NT2/D1 (cell line): ENCODE measurements at regions not wholly inside any gene's neighbourhood (a gene's known extent, or its start where the extent isn't known, plus 50 kb on each side); places are given as distances from the start of the nearest gene placed in this dataset.
"Not testable (repeated sequence)": the region's sequence is repeated elsewhere in the genome, so short reads cannot be mapped to it uniquely, and the experiment has no call there.

Experiments
- DNase-seq: peaks from one replicate; pipeline ENCODE4 v3.0.0-alpha.2; 2011; ENCODE audit warnings: low read depth, low spot score
- H3K27me3 ChIP-seq: 2 replicates; pipeline ENCODE4 v1.6.0; 2011; ENCODE audit warnings: mild to moderate bottlenecking; ENCODE audit not compliant: insufficient read length, insufficient read depth
- H3K36me3 ChIP-seq: 2 replicates; pipeline ENCODE4 v1.6.1; 2011; ENCODE audit warnings: mild to moderate bottlenecking, low read length, mixed read lengths; ENCODE audit not compliant: insufficient read depth, insufficient read length
- H3K4me1 ChIP-seq: 2 replicates; pipeline ENCODE4 v1.5.1; 2011; ENCODE audit not compliant: insufficient read depth, insufficient read length
- H3K4me3 ChIP-seq: 2 replicates; pipeline ENCODE4 v1.5.1; 2011; ENCODE audit warnings: low read depth; ENCODE audit not compliant: insufficient read length
- H3K9ac ChIP-seq: 2 replicates; pipeline ENCODE4 v1.6.0; 2011; ENCODE audit warnings: low read depth; ENCODE audit not compliant: insufficient read length
- H3K9me3 ChIP-seq: 2 replicates; pipeline ENCODE4 v1.5.1; 2011; ENCODE audit warnings: mild to moderate bottlenecking, low read length; ENCODE audit not compliant: insufficient read depth
- SUZ12 ChIP-seq: IDR thresholded peaks from 2 replicates; pipeline ENCODE4 v1.6.1; 2011; ENCODE audit not compliant: insufficient read length, insufficient read depth; ENCODE audit errors: extremely low read depth
- YY1 ChIP-seq: IDR thresholded peaks from 2 replicates; pipeline ENCODE4 v1.6.1; 2011; ENCODE audit not compliant: insufficient read length, insufficient read depth
- ZNF274 ChIP-seq: IDR thresholded peaks from 2 replicates; pipeline ENCODE4 v1.6.1; 2011; ENCODE audit warnings: mild to moderate bottlenecking, low read depth, low read length

DNA sequence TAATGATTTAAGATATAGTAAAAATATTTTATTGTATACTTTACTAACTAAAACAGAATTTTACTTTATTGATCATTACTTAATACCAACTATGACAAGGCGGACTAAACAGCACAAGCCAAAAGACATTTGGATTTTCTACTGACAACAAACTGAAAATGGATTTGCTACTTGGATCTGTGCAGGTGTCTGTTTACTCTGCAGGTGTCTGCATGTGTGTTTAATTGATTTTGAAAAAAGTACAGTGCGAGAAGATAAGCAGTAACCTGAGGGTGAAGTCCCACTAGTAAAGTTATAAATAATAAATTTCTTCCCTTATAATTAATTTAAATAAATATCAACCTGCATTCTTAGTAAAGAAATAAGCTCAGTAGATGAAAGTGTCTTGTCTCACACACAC is 696.8 kb upstream of the MBL2 start:
- H3K9me3 ChIP-seq, result no peaks in the 10 kb centered on the region
- no peaks in the 10 kb centered on the region for H3K4me1 ChIP-seq
- no peak overlapping the region for H3K4me3 ChIP-seq
- DNase-seq, result no peak
- TF ChIP-seq ZNF274 (no peak), SUZ12 (no peak), YY1 (no peak)
- H3K9ac ChIP-seq, result no peak overlapping the region
- H3K36me3 ChIP-seq, result no peaks in the 10 kb centered on the region
- no peaks in the 10 kb centered on the region for H3K27me3 ChIP-seq

DNA sequence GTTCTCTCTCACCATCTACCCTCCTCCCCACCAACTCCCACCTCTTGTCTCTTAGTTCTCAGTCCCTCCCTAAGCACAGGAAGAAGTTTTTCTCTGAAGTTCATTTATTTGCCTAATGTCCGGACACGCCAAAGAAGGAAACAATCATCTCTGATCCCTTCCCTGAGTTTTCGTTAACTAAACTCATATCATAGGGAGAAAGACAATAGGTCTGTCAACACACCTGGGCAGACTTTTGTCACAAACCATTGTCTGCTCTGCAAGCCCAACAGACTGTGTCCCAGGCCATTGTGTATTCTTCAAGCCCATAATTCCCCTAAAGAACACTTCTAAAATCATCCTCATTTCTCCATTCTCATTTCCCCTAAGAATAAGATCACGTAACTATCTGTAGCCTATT is 691.0 kb upstream of the MBL2 start:
- DNase-seq, result no peak
- Histone ChIP-seq H3K9me3 (no peaks in the 10 kb centered on the region), H3K4me3 (no peak overlapping the region), H3K4me1 (no peaks in the 10 kb centered on the region), H3K36me3 (no peaks in the 10 kb centered on the region), H3K9ac (no peak overlapping the region), H3K27me3 (no peaks in the 10 kb centered on the region)
- TF ChIP-seq SUZ12, result no peak
- no peak for TF ChIP-seq ZNF274
- no peak for TF ChIP-seq YY1

DNA sequence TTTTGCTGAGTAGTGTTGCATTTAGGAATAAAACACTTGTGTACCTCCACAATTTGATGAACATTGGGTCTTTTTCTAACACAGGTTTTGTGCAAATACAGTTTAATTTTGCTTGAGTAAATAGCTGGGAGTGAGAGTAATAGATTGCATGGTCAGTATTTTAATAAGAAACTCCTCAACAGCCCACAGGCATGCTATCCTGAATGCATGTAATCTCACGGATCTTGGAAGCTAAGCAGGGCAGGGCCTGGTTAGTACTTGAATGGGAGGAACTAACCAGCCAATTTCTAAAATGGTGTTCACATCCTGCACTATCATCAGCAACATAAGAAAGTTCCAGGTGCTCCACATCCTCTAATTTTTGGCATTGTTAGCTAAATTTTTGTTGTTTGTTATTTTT is 685.4 kb upstream of the MBL2 start:
- H3K36me3 ChIP-seq, result no peaks in the 10 kb centered on the region
- no peak for DNase-seq
- no peak overlapping the region for H3K4me3 ChIP-seq
- no peaks in the 10 kb centered on the region for H3K27me3 ChIP-seq
- TF ChIP-seq YY1 (no peak), SUZ12 (no peak)
- no peaks in the 10 kb centered on the region for H3K4me1 ChIP-seq
- H3K9me3 ChIP-seq, result no peaks in the 10 kb centered on the region
- no peak overlapping the region for H3K9ac ChIP-seq

DNA sequence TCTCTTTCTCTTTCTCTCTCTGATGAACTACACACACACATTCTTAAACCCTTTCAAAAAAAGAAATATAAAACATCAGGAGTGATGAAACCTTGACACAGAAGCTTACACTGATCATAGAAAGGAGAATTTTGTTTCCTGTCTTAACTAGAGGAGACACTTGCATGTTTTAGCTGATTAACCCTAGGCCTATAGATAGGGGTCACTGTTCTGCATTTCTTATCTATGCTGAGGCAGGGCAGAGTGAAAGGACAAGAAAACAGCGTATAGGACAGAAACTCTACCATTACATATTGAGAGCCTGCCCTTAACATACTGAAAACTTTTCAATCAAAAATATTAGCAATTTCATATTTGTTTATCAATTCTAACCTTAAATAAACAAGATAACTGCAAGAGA is 680.6 kb upstream of the MBL2 start:
- Histone ChIP-seq H3K9ac (no peak overlapping the region), H3K4me3 (no peak overlapping the region), H3K4me1 (no peaks in the 10 kb centered on the region), H3K9me3 (no peaks in the 10 kb centered on the region), H3K36me3 (no peaks in the 10 kb centered on the region), H3K27me3 (no peaks in the 10 kb centered on the region)
- DNase-seq, result no peak
- TF ChIP-seq ZNF274 (no peak), SUZ12 (no peak), YY1 (no peak)

DNA sequence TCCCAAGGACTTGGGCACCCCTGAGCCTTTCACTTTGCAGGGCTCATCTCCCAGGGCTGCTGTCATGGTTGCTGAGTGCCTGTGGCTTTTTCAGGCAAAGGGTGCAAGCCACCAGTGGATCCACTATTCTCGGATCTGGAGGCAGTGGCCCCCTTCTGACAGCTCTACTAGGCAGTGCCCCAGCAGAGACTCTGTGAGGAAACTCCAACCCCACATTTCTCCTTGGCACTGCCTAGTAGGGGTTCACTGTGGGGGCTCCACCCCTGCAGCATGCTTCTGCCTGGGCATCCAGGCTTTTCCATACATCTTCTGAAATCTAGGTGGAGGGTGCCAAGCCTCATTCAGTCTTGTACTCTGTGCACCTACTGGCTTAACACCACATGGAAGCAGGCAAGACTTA is 675.0 kb upstream of the MBL2 start:
- H3K9ac ChIP-seq, result no peak overlapping the region
- H3K27me3 ChIP-seq, result no peaks in the 10 kb centered on the region
- H3K4me1 ChIP-seq, result no peaks in the 10 kb centered on the region
- no peaks in the 10 kb centered on the region for H3K36me3 ChIP-seq
- H3K9me3 ChIP-seq, result peaks cover 18% of the 10 kb centered on the region; the same call in 1 of the 2 replicates
- H3K4me3 ChIP-seq, result no peak overlapping the region
- DNase-seq, result no peak
- TF ChIP-seq YY1 (no peak), SUZ12 (no peak)

DNA sequence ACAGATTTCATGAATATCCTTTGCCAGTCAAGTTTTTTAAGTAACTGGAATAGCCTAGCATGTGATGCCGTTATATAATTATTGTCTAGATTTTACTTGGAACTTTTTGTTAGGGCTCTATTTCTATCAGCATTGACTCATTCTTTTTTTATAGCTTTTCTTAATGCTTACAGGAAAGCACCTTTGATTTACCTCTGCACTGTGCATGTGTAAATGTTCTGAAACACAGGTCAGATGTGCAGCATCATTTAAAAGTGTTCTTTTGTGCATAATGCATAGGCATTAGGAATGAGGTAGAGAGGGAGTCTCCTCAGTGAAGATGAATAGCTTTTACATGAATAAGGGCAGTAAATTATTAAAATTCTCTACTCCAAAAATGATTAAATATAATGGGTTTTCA is 669.3 kb upstream of the MBL2 start:
- peaks cover 8% of the 10 kb centered on the region; the same call in 1 of the 2 replicates for H3K9me3 ChIP-seq
- H3K9ac ChIP-seq, result no peak overlapping the region
- no peak for TF ChIP-seq YY1
- no peak for TF ChIP-seq SUZ12
- TF ChIP-seq ZNF274, result no peak
- no peak overlapping the region for H3K4me3 ChIP-seq
- no peak for DNase-seq
- no peaks in the 10 kb centered on the region for H3K27me3 ChIP-seq
- no peaks in the 10 kb centered on the region for H3K36me3 ChIP-seq
- H3K4me1 ChIP-seq, result no peaks in the 10 kb centered on the region

DNA sequence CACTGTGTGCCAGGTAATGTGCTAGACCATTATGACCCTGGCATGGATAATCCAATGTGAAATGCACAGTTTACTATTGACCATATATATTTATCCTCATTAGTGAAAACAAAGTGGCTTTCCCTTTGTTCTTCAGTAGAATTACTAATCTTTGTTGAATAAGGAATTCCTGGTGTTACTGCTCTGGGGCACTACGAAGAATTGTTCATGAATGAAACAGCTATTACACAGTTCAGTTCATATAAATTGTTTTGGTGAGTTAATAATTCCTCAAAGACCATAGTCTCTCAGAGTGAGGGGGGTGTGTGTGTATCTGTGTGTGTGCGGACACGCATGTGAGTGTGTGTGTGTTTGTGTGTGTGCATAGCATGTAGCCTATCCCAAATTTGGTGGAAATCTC is 668.0 kb upstream of the MBL2 start:
- TF ChIP-seq SUZ12 (no peak), YY1 (no peak), ZNF274 (no peak)
- H3K4me1 ChIP-seq, result no peaks in the 10 kb centered on the region
- H3K27me3 ChIP-seq, result no peaks in the 10 kb centered on the region

DNA sequence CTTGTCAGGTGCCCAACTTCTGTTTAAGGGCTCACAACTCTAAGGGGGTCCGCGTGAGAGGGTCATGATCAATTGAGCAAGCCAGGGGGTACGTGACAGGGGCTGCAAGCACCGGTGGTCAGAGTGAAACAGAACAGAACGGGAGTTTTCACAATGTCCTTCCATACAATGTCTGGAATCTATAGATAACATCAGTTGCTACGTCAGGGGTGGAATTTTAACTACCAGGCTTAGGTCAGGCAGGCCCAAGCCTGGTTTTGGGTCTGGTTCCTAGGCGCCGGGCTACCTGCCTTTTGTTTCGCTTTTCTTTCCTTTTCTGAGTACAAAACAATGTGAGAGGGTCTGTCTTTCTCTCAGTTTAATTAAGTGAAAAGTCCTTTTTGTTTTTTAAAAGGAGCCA is 666.5 kb upstream of the MBL2 start:
- H3K36me3 ChIP-seq, H3K4me1 ChIP-seq, H3K9ac ChIP-seq, H3K4me3 ChIP-seq, DNase-seq, H3K9me3 ChIP-seq, H3K27me3 ChIP-seq: not testable (repeated sequence)

More for the DNA sequence above, 668.0 kb upstream of the MBL2 start:
- Histone ChIP-seq H3K4me3 (no peak overlapping the region), H3K36me3 (no peaks in the 10 kb centered on the region), H3K9ac (no peak overlapping the region), H3K9me3 (no peaks in the 10 kb centered on the region)
- DNase-seq, result no peak
